ENCODE measurements at regions not wholly inside any gene's neighbourhood (a gene's known extent, or its start where the extent isn't known, plus 50 kb on each side); places are given as distances from the start of the nearest gene placed in this dataset.

- Mint-ChIP-seq H3K27ac (ENCODE audit: unreplicated experiment) (no peak overlapping the region), H3K27me3 (ENCODE audit: low read depth) (no peaks in the 10 kb centered on the region), H3K9me3 (ENCODE audit: low read depth) (no peaks in the 10 kb centered on the region), H3K4me3 (ENCODE audit: unreplicated experiment) (no peak overlapping the region), H3K36me3 (ENCODE audit: low read depth) (no peaks in the 10 kb centered on the region), H3K4me1 (ENCODE audit: low read depth) (peaks cover 28% of the 10 kb centered on the region)
- no peak for DNase-seq (ENCODE audit: low spot score)
- TF ChIP-seq, protein P1, sequence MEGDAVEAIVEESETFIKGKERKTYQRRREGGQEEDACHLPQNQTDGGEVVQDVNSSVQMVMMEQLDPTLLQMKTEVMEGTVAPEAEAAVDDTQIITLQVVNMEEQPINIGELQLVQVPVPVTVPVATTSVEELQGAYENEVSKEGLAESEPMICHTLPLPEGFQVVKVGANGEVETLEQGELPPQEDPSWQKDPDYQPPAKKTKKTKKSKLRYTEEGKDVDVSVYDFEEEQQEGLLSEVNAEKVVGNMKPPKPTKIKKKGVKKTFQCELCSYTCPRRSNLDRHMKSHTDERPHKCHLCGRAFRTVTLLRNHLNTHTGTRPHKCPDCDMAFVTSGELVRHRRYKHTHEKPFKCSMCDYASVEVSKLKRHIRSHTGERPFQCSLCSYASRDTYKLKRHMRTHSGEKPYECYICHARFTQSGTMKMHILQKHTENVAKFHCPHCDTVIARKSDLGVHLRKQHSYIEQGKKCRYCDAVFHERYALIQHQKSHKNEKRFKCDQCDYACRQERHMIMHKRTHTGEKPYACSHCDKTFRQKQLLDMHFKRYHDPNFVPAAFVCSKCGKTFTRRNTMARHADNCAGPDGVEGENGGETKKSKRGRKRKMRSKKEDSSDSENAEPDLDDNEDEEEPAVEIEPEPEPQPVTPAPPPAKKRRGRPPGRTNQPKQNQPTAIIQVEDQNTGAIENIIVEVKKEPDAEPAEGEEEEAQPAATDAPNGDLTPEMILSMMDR (IDR thresholded peaks at IDR 0.05), result no peak
Observed at GRCh38 chr6:71385111-71385822, 96.7 kb downstream of the OGFRL1 start.

DNA sequence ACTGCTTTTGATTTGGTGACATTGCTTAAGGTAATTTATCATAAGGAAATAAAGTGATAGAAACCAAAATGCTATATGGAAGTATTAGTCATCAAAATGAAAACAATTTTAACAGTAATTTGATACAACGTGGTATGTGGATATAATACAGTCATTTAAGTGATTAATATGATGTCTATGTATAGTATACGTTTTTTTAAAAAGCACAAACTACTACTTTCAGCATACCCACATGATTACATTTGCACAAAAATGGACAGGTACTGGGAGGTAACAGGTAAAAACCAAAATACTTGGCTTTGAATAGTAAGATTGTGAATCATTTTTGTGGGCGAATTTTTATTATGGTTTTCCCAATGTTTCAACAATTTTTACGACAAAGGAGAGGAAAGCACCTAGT is 97.6 kb downstream of the OGFRL1 start:
- H3K4me1 Mint-ChIP-seq (ENCODE audit: low read depth), result peaks cover 26% of the 10 kb centered on the region
- no peak overlapping the region for H3K4me3 Mint-ChIP-seq (ENCODE audit: unreplicated experiment)
- H3K36me3 Mint-ChIP-seq (ENCODE audit: low read depth), result no peaks in the 10 kb centered on the region
- H3K27me3 Mint-ChIP-seq (ENCODE audit: low read depth), result no peaks in the 10 kb centered on the region
- H3K27ac Mint-ChIP-seq (ENCODE audit: unreplicated experiment), result no peak overlapping the region
- no peak for DNase-seq (ENCODE audit: low spot score)
- TF ChIP-seq, protein P1 (IDR thresholded peaks at IDR 0.05), result no peak
- H3K9me3 Mint-ChIP-seq (ENCODE audit: low read depth), result no peaks in the 10 kb centered on the region

DNA sequence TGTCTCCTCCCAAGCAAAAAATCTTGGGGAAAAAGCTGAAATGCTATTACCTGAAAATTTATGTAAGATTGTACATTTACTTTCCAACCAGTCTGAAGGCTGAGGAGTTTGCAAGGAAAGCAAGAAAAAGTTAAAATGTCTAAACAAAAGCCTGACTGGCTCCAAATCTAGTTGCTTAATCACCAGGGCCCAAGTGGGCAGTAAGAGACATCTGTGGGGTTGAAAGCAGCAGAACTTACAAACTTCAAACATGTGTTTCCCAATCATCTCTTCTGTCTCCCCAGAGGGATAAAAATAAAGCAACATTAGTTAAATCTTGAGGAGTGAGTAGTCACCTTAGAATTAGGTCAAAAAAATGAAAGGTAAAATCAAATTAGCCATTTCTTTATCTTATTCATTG is 98.6 kb downstream of the OGFRL1 start:
- no peak for DNase-seq (ENCODE audit: low spot score)
- Mint-ChIP-seq H3K27me3 (ENCODE audit: low read depth) (no peaks in the 10 kb centered on the region), H3K4me1 (ENCODE audit: low read depth) (peaks cover 29% of the 10 kb centered on the region), H3K4me3 (ENCODE audit: unreplicated experiment) (no peak overlapping the region), H3K9me3 (ENCODE audit: low read depth) (no peaks in the 10 kb centered on the region), H3K36me3 (ENCODE audit: low read depth) (no peaks in the 10 kb centered on the region), H3K27ac (ENCODE audit: unreplicated experiment) (no peak overlapping the region)
- TF ChIP-seq, protein P1 (IDR thresholded peaks at IDR 0.05), result no peak

DNA sequence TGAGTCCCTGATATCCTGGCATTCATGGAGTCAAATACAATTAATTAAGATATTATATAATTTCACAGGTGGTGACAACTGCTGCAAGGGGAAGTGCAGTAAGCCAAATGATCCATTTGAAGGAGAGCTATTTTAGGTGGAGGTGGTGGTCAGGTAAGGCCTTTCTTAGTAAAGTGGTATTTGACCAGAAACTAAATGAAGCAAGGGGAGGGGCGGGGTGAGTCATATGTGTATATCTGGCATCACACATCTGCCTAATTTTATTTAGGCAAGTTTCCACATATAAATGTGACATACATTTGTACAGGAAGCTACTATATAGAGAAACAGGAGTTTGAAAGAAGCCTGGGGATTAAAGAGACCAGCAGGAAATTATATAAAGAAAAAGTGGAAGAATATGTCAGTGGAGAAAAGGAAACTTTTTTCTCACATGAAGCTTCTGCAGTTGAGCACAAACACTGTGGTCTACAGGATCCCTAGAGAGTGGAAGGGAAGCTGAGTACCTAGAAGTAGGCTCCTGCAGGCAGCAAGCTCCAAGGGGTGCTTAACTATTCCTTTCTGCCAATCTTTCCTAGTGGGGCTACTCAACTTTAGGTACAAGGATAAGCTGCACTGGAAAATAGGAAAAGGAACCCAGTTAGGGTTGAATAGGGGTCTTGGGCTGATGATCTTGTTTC is 99.6 kb downstream of the OGFRL1 start:
- no peak for DNase-seq (ENCODE audit: low spot score)
- H3K4me3 Mint-ChIP-seq (ENCODE audit: unreplicated experiment), result no peak overlapping the region
- TF ChIP-seq, protein P1 (IDR thresholded peaks at IDR 0.05), result no peak
- H3K27ac Mint-ChIP-seq (ENCODE audit: unreplicated experiment), result no peak overlapping the region
- no peaks in the 10 kb centered on the region for H3K9me3 Mint-ChIP-seq (ENCODE audit: low read depth)
- H3K4me1 Mint-ChIP-seq (ENCODE audit: low read depth), result peaks cover 37% of the 10 kb centered on the region
- no peaks in the 10 kb centered on the region for H3K36me3 Mint-ChIP-seq (ENCODE audit: low read depth)
- no peaks in the 10 kb centered on the region for H3K27me3 Mint-ChIP-seq (ENCODE audit: low read depth)

DNA sequence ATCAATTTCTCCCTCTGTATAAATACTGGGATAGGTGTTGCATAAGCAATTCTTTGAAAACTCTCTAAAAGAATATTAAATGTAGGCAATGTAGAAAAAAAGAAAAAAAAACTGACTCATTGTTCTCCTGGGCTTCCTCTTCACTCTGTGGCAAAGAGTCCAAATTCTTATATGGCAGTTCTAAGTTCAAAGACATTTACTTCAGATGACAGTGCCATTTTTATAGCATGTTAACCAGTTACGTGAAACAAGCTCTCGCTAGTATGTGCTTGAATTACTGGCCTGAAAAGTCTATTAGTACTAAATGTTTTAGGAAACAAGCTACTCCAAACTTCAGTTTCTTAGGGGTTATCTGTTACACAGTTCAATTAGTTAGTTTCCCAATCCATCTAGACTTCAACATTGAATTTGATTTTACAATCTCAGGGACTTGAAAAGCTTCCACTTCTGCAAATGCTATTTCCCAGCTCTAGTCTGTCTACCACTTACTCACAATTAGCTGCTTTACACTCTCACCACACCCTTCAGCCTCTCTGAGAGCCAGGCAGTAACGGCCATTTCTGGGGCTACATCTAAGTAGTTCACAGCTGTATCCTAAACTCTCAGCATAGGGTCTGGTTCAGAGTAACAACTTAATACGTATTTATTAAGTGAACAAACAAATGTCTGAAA is 100.4 kb downstream of the OGFRL1 start:
- no peaks in the 10 kb centered on the region for H3K9me3 Mint-ChIP-seq (ENCODE audit: low read depth)
- no peaks in the 10 kb centered on the region for H3K27me3 Mint-ChIP-seq (ENCODE audit: low read depth)
- TF ChIP-seq, protein P1 (IDR thresholded peaks at IDR 0.05), result no peak
- DNase-seq (ENCODE audit: low spot score), result no peak
- H3K36me3 Mint-ChIP-seq (ENCODE audit: low read depth), result no peaks in the 10 kb centered on the region
- peaks cover 41% of the 10 kb centered on the region for H3K4me1 Mint-ChIP-seq (ENCODE audit: low read depth)
- H3K27ac Mint-ChIP-seq (ENCODE audit: unreplicated experiment), result no peak overlapping the region
- H3K4me3 Mint-ChIP-seq (ENCODE audit: unreplicated experiment), result no peak overlapping the region

Measured in chondrocyte (in vitro differentiated cells).